ENCODE measurements at regions not wholly inside any gene's neighbourhood (a gene's known extent, or its start where the extent isn't known, plus 50 kb on each side); places are given as distances from the start of the nearest gene placed in this dataset.

DNA sequence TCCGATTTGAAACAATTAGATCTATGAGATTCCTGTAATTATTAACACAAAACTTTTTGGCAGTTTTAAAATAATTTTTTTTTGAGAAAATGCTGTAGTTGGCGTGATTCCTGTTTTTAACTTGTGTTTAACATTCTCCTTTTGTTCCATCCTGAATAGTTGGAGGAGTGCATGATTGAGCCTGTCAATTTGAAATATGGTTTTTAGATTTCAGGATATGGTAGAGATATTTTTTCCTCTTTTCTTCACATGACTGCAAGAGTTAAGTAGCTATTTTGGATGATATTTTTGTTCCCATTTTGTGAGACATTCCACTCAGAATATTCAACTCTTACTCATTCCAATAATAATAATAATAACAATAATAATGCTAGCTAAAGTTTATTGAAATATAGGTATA, 241.7 kb upstream of the MAN1A1 start:
- H2BK12ac ChIP-seq (ENCODE audit: low read depth, low read length), result no peak overlapping the region
- H3K27me3 ChIP-seq (replicated peaks in 1 of 4; ENCODE audit: control insufficient read depth in 3 of 4, extremely low read depth in 1 of 4, insufficient read depth in 3 of 4, low read length in 3 of 4), result no peaks in the 10 kb centered on the region
- FAIRE-seq (no peak), DNase-seq (ENCODE audit: low read depth in 1 of 2, low spot score in 2 of 2) (no peak)
- H3K9ac ChIP-seq (replicated peaks in 1 of 4; ENCODE audit: extremely low read depth in 1 of 4, low read depth in 3 of 4, low read length in 3 of 4), result no peak overlapping the region
- no peak overlapping the region for H3K4me3 ChIP-seq (ENCODE audit: extremely low read depth in 1 of 4, insufficient read depth in 2 of 4, low read depth in 3 of 4, low read length in 4 of 4)
- TF ChIP-seq EP300 (IDR thresholded peaks at IDR 0.05; ENCODE audit: borderline replicate concordance in 1 of 2, low read depth in 2 of 2, low read length in 2 of 2) (no peak), SP1 (IDR thresholded peaks at IDR 0.05; ENCODE audit: low read depth, low read length) (no peak), ATF3 (IDR thresholded peaks at IDR 0.05; ENCODE audit: insufficient read depth, low read depth, low read length) (no peak), SP4 (IDR thresholded peaks at IDR 0.05; ENCODE audit: low read length) (no peak), RNF2 (IDR thresholded peaks at IDR 0.05; ENCODE audit: borderline replicate concordance, low read depth, low read length, missing control alignments, poor library complexity, severe bottlenecking) (no peak), SP2 (IDR thresholded peaks at IDR 0.05; ENCODE audit: low read length) (no peak), ZNF274 (IDR thresholded peaks at IDR 0.05; ENCODE audit: borderline replicate concordance, extremely low read depth, low read length) (no peak), TAF1 (IDR thresholded peaks at IDR 0.05; ENCODE audit: low read depth, low read length) (no peak), CHD2 (IDR thresholded peaks at IDR 0.05; ENCODE audit: low read length) (no peak), CHD1 (IDR thresholded peaks at IDR 0.05; ENCODE audit: low read depth, low read length) (no peak), SIRT6 (IDR thresholded peaks at IDR 0.05; ENCODE audit: low read length) (no peak), RXRA (IDR thresholded peaks at IDR 0.05; ENCODE audit: insufficient read depth, low read depth, low read length) (no peak), POLR2AphosphoS5 (IDR thresholded peaks at IDR 0.05; ENCODE audit: low read depth, low read length) (no peak)
- WGBS, 2 experiments (ENCODE audit: extremely low coverage in 1 of 2, insufficient coverage in 1 of 2, insufficient read length in 1 of 2, insufficient replicate concordance in 2 of 2, low coverage in 1 of 2, low lambda C conversion rate in 2 of 2, missing lambda C conversion rate in 1 of 2), result 94% methylated on average over 2 of the region's 2 CpGs; no CpG with 5 or more reads in 1 of the 2 experiments
- no peak overlapping the region for H4K91ac ChIP-seq (replicated peaks; ENCODE audit: insufficient read length, low read length)
- H3K36me3 ChIP-seq (ENCODE audit: control insufficient read depth in 2 of 4, insufficient read depth in 4 of 4, low read length in 3 of 4), result no peaks in the 10 kb centered on the region
- no peaks in the 10 kb centered on the region for H4K20me1 ChIP-seq (replicated peaks in 1 of 2; ENCODE audit: control insufficient read depth in 1 of 2, insufficient read depth in 2 of 2, low read length in 2 of 2)
- ChIA-PET CTCF (ENCODE audit: partially characterized antibody) (interaction anchor here (0.6 kb wide), 1 partner anchor 522 kb away, joined by 3 read pairs; no protein-coding TSS in a partner anchor), POLR2A (ENCODE audit: partially characterized antibody) (no interaction called here)
- no peak overlapping the region for H3K56ac ChIP-seq (replicated peaks; ENCODE audit: insufficient read length, low read depth, low read length)
- no peak overlapping the region for H2AK5ac ChIP-seq (ENCODE audit: low read depth, low read length)
- no peak overlapping the region for H3K4ac ChIP-seq (replicated peaks; ENCODE audit: insufficient read length, low read depth, low read length)
- no peaks in the 10 kb centered on the region for H3K9me3 ChIP-seq (ENCODE audit: insufficient read depth in 2 of 2, low read depth in 1 of 2, low read length in 1 of 2)
- no peak overlapping the region for H3K27ac ChIP-seq (ENCODE audit: low read depth, low read length)
- H4K8ac ChIP-seq (ENCODE audit: extremely low read depth, insufficient read depth, low read length), result no peak overlapping the region
- H3K79me2 ChIP-seq (ENCODE audit: control insufficient read depth in 1 of 2, insufficient read depth in 2 of 2, low read length in 2 of 2), result no peaks in the 10 kb centered on the region
- H4K5ac ChIP-seq (ENCODE audit: insufficient read length, low read depth, low read length), result no peak overlapping the region
- no peak overlapping the region for H2BK5ac ChIP-seq (ENCODE audit: low read depth, low read length)
- H3K18ac ChIP-seq (ENCODE audit: extremely low read depth, low read length), result no peak overlapping the region
- H2AFZ ChIP-seq (ENCODE audit: low read length), result no peak overlapping the region
- H2BK120ac ChIP-seq (replicated peaks; ENCODE audit: low read depth, low read length), result no peak overlapping the region
- no peak overlapping the region for H3K4me2 ChIP-seq (ENCODE audit: insufficient read depth in 1 of 2, low read depth in 2 of 2, low read length in 2 of 2)
- no peak overlapping the region for H3K14ac ChIP-seq (ENCODE audit: insufficient read length)
- H3K23ac ChIP-seq (ENCODE audit: insufficient read length), result no peak overlapping the region
- H2BK20ac ChIP-seq (ENCODE audit: low read length), result no peak overlapping the region
- no peak overlapping the region for H2BK15ac ChIP-seq (ENCODE audit: low read length)
- no peaks in the 10 kb centered on the region; the same call in 1 of the 2 replicates for H3K23me2 ChIP-seq (ENCODE audit: low read depth, low read length)
- no peaks in the 10 kb centered on the region for H3K79me1 ChIP-seq (ENCODE audit: low read depth, low read length)
- peaks cover 0 to 4% (median 0%) of the 10 kb centered on the region in 4 experiments; a peak in 1 of 7 replicates for H3K4me1 ChIP-seq (replicated peaks in 1 of 4; ENCODE audit: control insufficient read depth in 3 of 4, insufficient read depth in 4 of 4, low read length in 3 of 4)
